GM21381 (cell line): ENCODE measurements at regions not wholly inside any gene's neighbourhood (a gene's known extent, or its start where the extent isn't known, plus 50 kb on each side); places are given as distances from the start of the nearest gene placed in this dataset.

Experiments used
- ATAC-seq: cut with Tn5 transposase; IDR thresholded peaks from one replicate; pipeline ENCODE4 v1.9.1; 2021; ENCODE audit warnings: mild to moderate bottlenecking, moderate library complexity; ENCODE audit not compliant: unreplicated experiment

- ATAC-seq, result no peak
Observed at GRCh38 chr17:79232957-79233356, 158.3 kb downstream of the ENGASE start.

GRCh38 chr17:79231766-79232287, 157.2 kb downstream of the ENGASE start:
- ATAC-seq, result no peak

- ATAC-seq, result no peak
Observed at GRCh38 chr17:79230576-79230975, 156.0 kb downstream of the ENGASE start.

- no peak for ATAC-seq
Observed at GRCh38 chr17:79226037-79226436, 151.4 kb downstream of the ENGASE start.

- ATAC-seq, result no peak
Observed at GRCh38 chr17:79224903-79225302, 150.3 kb downstream of the ENGASE start.

- no peak for ATAC-seq
Observed at GRCh38 chr17:79224476-79224875, 149.9 kb downstream of the ENGASE start.

- ATAC-seq, result no peak
Observed at GRCh38 chr17:79223953-79224352, 149.3 kb downstream of the ENGASE start.

GRCh38 chr17:79223471-79223870, 148.8 kb downstream of the ENGASE start:
- ATAC-seq, result no peak

- no peak for ATAC-seq
Observed at GRCh38 chr17:79221597-79221996, 147.0 kb downstream of the ENGASE start.

GRCh38 chr17:79220713-79221291, 146.2 kb downstream of the ENGASE start:
- ATAC-seq, result no peak

GRCh38 chr17:79220201-79220712, 145.6 kb downstream of the ENGASE start:
- no peak for ATAC-seq

GRCh38 chr17:79219208-79219935, 144.7 kb downstream of the ENGASE start:
- no peak for ATAC-seq

GRCh38 chr17:79218825-79219200, 144.2 kb downstream of the ENGASE start:
- ATAC-seq, result no peak

GRCh38 chr17:79218175-79218824, 143.7 kb downstream of the ENGASE start:
- no peak for ATAC-seq

GRCh38 chr17:79217473-79218135, 143.0 kb downstream of the ENGASE start:
- no peak for ATAC-seq

- ATAC-seq, result no peak
Observed at GRCh38 chr17:79216826-79217225, 142.2 kb downstream of the ENGASE start.

GRCh38 chr17:79216391-79216790, 141.8 kb downstream of the ENGASE start:
- no peak for ATAC-seq

- no peak for ATAC-seq
Observed at GRCh38 chr17:79215631-79216030, 141.0 kb downstream of the ENGASE start.

GRCh38 chr17:79214940-79215604, 140.4 kb downstream of the ENGASE start:
- no peak for ATAC-seq

GRCh38 chr17:79214459-79214858, 139.8 kb downstream of the ENGASE start:
- ATAC-seq, result no peak

GRCh38 chr17:79213305-79213704, 138.7 kb downstream of the ENGASE start:
- no peak for ATAC-seq
